GM12801 (cell line): ENCODE measurements at regions not wholly inside any gene's neighbourhood (a gene's known extent, or its start where the extent isn't known, plus 50 kb on each side); places are given as distances from the start of the nearest gene placed in this dataset.

Experiments
- TF ChIP-seq, protein P1 (sequence below): IDR thresholded peaks from one replicate; pipeline ENCODE4 v1.5.1; 2011; ENCODE audit warnings: control low read depth; ENCODE audit not compliant: insufficient read length; ENCODE audit errors: extremely low read depth

GRCh38 chr21:28172376-28172775 is 820.3 kb downstream of the LTN1 start:
- TF ChIP-seq, protein P1, sequence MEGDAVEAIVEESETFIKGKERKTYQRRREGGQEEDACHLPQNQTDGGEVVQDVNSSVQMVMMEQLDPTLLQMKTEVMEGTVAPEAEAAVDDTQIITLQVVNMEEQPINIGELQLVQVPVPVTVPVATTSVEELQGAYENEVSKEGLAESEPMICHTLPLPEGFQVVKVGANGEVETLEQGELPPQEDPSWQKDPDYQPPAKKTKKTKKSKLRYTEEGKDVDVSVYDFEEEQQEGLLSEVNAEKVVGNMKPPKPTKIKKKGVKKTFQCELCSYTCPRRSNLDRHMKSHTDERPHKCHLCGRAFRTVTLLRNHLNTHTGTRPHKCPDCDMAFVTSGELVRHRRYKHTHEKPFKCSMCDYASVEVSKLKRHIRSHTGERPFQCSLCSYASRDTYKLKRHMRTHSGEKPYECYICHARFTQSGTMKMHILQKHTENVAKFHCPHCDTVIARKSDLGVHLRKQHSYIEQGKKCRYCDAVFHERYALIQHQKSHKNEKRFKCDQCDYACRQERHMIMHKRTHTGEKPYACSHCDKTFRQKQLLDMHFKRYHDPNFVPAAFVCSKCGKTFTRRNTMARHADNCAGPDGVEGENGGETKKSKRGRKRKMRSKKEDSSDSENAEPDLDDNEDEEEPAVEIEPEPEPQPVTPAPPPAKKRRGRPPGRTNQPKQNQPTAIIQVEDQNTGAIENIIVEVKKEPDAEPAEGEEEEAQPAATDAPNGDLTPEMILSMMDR: no peak

DNA sequence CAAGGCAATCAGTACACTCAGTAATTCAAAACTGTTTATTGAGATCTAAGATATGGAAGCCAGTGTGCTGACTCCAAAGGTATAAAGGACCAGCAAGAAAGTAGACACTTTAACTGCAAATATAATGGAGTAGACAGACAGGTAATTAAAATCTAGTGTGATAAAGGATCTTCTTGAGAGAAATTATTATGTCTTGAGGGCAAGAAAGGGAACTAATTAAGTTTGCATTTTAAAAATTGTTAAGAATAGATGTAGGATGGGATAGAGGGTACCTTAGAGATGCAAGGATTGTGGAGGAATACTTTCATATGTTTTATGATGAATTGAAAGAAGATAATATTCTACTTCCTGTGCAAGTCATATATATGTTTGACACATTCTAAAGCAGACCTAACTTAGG is 825.3 kb downstream of the LTN1 start:
- TF ChIP-seq, protein P1: no peak

DNA sequence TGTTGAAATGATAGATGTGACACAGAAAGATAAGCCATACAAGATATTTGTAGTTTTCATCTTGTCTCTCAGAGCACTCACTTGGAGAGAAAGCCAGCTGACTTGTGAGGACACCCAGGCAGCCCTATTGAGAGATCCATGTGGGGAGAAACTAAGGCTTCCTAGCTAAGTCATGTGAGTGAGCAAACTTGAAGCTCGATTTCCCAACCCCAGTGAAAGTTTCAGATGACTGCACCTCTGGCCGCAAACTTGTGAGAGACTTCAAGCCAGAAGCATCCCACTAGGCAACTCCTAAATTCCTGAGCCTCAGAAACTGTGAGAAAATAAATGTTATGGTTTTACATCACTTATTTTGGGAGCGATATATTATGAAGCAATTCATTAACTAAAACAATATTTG is 832.3 kb downstream of the LTN1 start:
- TF ChIP-seq, protein P1: no peak

GRCh38 chr21:28159396-28159795 is 833.3 kb downstream of the LTN1 start:
- TF ChIP-seq, protein P1: no peak

DNA sequence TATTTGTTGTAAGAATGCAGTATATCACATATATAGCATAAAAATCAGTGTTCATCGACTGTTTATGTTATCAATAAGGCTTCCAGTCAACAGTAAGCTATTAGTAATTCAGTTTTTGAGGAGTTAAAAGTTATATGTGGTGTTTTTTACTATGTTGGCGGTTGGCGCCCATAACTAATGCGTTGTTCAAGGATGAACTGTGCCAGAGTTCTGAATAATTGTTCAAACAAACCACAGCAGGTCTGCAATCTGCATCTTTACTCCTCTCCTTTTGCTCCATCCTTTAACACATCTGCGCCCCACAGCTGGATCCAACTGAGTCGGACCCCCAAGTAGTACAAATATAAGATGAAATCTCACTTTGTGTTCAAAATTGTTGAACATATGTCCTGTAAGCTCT is 836.1 kb downstream of the LTN1 start:
- TF ChIP-seq, protein P1: no peak

- TF ChIP-seq, protein P1: no peak
These were observed 838.6 kb downstream of the LTN1 start for GRCh38 chr21:28154121-28154520.

DNA sequence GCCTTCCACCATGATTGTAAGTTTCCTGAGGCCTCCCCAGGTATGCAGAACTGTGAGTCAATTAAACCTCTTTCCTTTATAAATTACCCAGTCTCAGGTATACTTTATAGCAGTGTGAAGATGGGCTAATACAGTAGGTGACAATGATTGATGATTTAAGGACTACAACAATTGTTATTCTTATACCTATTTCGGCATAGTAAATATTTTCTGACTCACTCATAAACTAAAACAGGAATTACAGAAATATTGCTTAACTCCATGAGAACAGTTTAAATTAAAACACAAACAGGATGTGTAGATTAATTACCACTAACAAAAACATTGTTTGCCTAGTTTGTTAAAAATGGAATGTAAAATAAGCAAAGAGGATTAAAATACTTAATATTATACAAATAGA is 839.9 kb downstream of the LTN1 start:
- TF ChIP-seq, protein P1: no peak

- TF ChIP-seq, protein P1: no peak
These were observed 840.9 kb downstream of the LTN1 start for GRCh38 chr21:28151758-28152157.
